EL (cell line): ENCODE measurements at regions not wholly inside any gene's neighbourhood (a gene's known extent, or its start where the extent isn't known, plus 50 kb on each side); places are given as distances from the start of the nearest gene placed in this dataset.
"Not testable (repeated sequence)": the region's sequence is repeated elsewhere in the genome, so short reads cannot be mapped to it uniquely, and the experiment has no call there.

ENCODE experiments used
- DNase-seq: peaks from one replicate; pipeline ENCODE4 v3.0.0-alpha.2; 2016

DNA sequence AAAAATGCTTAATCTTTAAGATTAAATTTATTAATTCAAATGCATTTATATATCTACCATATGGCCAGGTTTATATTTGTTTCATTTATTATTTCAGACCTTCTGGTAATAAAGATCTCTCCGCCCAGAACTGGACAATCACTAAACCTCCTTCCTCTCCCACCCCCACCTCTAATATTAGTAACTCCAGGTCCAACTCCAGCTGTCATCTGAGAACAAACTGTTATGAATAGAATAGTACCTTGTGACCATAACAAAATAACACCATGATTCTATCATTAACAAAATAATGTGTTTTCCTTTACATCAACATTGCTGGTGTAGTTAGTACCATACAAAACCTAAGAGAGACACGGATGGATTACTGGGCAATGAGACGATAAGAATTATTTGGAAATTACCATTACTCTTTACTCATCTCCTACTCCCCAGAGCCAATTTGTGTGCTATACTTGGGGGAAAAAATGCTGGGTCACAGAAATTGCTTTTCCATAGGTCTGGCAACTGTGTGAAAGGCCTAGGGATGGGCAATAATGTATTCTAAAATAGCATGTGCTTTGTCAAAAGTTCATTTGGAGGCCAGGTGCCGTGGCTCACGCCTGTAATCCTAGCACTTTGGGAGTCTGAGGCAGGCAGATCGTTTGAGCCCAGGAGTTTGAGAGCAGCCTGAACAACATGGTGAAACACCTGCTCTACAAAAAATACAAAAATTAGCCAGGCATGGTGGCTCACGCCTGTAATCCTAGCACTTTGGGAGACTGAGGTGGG is 186.1 kb downstream of the ENC1 start:
- no peak for DNase-seq

DNA sequence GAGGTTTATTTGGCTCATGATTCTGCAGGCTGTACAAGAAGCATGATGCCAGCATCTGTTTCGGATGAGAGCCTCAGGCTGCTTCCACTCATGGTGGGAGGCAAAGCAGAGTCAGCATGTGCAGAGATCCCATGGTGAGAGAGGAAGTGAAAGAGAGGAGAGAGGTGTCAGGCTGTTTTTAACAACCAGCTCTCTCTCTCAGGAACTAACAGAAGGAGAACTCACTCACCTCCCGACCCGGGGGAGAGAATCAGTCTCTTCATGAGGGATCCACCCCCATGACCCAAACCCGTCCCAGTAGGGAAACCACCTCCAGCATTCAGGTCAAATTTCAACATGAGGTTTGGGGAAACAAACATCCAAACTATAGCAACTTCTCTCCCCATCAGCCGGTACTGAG is 187.7 kb downstream of the ENC1 start:
- DNase-seq, result no peak

DNA sequence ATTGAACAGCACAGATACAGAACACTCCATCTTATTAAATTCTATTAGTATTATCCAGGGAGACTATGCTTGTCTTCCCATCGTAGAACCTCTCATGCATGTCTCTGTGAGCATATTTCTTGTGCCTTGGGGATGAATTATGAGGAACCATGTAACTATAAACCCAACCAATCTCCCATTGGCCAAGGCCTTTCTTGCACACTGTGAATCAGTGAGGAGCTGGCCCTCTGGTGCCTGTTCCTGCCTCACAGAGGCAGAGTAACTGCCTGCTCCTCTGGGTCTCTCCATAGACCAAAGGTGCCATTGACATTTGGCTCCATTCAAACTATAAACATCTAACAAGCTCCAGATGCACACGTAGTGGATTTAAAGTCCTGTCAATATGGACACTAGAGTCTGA is 190.4 kb downstream of the ENC1 start:
- DNase-seq, result no peak

DNA sequence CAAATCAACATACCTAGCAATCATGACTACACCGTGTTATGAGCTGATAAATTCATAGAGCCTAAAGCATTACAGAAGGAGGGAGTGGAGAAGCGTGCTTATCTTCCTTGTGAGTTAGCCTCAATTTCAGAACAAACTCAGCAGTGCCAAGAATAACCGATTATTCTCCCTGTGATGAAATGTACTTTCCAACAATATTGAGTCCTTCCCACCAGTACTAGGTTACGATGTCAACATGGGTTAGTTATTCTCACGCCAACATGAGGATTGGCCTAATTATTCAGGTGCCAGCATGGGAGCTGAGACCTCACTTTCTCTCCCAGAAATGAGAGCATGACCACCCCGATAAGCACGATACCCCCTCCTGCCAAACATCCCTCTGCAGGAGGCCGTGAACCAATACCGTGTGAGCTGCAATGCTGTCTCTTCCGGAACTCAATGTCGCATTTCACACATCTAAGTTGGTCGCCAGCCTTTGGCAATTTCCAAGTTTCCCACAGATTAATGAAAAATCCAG is 193.7 kb downstream of the ENC1 start:
- DNase-seq, result no peak

DNA sequence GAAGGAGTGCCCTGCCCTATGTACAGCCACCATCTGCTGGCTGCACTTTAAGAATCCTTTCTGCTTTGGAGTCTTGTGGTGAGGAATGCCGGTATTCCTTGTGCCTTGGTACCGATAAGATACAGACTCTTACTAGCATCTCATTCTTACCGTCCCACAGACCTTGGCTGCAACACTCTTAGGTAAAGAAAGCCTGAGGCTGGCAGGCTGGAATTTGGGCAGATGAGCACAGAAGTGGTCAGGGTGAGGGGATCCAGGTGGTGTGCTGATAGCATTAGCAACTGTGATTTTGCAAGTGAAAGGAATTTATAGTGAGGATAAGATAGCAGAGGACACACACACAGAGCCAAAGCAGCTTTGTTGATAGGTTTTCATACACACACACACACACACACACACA is 198.1 kb downstream of the ENC1 start:
- DNase-seq, result no peak

DNA sequence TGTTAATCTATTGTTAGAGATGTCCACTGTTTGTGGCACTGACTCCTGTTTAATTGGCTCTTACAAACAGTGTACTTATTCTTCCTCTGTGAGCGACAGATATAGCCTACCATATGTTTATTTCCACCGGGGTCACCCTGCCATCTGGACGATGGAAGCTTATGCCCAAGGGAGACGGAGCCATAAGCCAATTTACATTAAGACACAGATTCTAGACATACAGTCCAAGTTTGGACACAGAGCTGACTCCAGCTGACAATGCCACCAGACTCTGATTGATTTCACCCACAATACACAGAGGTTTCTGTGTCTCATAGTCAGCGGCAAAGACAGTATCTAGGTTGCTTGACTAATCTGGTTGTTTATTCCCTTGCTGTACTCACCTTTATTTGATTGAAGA is 198.9 kb downstream of the ENC1 start:
- no peak for DNase-seq

DNA sequence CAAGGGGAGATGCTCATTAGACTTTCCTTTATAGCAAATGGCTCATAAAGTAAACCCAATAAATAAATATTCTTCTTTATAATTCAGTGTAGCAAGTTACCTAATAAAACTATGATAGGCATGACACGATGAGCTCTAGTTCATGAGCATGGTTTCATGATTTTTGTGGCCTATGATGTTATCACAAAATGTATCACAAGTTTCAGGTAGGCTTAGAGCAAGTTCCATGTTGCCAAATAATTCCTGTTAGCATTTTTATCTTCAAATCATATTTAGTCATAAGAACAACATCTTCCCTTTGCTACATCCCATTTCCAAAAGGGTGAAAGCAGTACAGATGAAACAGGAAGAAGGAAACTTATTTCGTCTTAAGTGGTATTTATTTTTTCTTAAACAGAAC is 200.2 kb downstream of the ENC1 start:
- no peak for DNase-seq

DNA sequence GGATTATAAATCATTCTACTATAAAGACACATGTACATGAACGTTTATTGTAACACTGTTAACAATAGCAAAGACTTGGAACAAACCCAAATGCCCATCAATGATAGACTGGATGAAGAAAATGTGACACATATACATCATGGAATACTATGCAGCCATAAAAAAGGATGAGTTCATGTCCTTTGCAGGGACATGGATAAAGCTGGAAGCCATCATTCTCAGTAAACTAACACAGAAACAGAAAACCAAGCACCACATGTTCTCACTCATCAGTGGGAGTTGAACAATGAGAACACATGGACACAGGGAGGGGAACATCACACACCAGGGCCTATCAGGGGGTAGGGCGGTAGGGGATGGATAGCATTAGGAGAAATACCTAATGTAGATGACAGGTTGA is 202.7 kb downstream of the ENC1 start:
- DNase-seq, result not testable (repeated sequence)

DNA sequence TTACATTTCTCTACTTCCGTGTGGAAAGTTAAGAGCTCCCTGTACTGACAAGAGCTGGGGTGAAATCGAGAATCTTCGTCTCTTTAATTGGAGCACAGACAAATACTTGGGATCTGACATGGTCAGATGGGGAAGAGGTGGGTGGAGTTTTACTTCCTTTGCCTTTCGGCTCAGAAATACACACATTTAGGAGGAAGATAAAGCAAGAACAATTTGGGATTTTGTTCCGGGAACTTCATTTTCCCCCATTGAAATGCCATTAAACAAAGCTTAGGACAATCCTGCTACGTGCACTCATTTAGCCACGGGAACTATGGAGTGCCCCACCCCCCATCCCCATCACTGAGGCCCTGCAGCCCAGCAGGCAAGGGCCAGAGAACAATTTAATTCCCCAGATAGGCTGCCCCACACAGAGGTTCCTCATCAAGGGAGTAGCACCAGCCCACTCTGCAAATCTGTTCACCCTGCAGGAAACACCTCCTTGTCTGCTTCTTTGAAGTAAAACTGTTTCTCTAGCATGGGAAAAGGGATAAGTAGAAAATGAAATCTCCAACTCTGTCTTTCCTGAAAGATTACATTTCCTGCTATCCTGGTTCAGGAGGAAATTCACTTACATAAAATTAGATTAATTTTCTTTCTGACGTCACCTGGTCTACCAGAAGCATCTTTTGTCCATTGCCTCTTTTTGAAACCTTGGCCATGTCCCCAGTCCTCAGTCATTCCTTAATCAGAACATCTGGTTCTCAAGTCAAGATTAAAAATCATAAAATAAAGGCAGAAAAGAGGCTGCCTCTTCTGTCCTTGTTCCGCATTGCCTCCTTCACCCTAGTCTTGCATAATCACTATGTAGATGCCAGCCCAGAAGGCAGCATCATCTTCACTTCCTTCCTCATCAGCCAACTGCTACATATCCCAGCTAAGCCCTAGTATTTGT is 206.4 kb downstream of the ENC1 start:
- peak; percentile 7 for DNase-seq

DNA sequence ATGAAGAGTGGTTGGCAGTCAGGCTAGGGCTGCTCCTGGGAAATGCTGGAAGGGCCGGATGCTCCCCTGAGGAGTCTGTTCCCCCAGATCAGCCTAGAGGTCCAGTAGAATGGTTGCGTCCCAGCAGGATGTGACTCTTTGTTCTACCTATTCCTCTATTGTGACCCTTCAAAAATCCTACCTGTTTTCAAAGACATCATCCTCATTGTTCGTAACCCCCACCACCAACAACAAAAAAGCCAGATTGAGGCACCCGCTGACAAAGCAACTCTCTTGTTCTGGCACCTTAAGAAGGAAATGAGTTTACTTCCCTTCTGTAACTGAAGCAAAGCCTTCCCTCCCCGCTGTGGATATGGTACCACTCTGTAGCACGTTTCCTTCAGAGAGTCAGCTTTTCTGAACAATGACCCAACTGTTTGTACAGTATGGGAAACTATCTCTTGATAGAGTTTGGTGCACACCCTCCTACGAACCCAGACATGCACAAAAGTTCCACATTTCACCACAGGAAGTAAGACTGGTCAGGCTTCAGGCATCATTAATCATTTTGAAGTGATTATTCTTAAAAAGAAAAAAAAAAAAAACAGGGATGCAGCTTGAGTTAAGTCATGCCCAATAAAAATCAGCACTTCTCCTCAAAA is 207.2 kb downstream of the ENC1 start:
- peak; percentile 15 for DNase-seq

DNA sequence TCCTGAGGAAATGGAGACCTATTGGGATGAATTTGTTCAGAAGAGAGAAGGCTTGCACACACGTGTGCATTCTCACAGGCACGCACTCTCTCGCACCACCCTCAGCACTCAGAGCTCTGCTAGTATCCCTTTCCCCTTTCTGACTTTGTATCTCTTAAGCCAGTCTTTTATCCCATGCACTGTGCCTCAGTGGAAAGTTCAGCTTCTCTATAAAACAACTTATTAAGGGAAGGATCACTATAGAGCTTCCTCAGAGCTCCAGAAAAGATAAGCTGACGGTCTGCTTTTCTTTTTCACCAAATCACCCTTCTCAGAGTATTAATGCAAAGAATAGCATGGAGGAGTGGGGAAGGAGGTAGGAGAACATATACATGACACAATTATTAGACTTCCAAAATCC is 207.8 kb downstream of the ENC1 start:
- DNase-seq, result no peak

DNA sequence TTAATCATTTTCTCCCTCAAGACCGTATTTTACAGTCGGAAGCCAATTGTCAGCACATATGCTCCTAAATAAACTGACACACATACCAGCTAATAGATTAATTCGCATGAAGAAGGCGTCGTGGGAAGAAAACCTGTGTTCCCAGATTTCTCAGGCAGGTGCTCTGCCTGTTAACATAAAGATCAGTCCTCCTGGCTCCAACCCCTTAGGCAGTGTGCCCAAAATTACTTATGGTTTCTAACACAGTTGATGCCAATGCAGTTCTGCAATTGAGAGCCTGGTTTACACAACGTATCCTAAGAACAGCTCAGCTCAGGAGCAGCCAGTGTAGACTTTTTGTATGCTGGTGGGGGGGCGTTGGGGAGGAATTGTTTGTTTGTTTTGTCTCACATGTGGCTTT is 208.3 kb downstream of the ENC1 start:
- no peak for DNase-seq

DNA sequence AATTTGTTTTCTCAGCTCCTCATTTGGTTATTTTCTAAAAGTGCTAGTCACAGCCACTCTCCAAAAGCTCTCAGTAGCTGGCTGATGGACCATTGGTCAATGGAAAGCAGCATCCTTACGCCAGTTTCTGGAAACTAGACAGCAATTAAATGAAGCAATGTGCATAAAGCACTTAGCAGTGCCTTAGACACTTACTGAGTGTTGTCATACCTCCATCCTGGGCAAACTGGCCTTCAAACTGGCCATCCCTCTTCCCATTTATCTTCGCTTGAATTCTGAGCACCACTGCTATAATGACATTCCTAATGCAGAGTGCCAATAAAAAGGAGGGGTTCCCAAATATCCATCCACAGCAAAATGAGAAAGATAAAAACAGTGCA is 209.2 kb downstream of the ENC1 start:
- no peak for DNase-seq

DNA sequence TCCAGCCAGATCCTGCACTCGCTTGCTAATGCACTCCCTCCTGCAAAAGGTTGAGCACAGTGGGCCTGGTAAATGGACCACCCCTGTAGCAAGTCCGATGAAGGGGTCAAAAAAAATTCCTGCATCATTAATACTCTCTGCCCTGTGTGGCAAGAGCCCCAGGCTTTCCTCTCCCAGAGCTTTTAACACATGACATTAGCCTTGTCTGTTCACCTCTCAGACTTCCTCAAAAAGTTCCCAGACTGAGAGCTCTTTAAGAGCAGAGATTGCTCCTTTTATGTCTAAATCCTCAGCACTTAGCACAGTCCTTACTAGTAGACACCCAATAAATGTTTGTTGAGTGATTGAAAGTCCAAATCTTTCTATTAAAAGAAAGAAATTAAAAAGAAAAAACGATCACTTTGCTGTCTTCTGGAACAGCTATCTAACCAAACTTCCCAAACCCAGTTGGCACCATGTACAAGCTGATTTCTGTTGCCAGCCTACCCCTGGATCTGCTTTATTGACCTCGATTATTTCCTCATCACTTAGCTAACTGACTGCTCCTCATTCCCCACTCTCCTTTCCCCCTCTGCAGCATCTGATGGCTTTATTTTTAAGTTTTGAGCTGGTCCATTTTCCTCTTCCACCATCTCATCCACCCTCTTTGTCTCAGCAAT is 209.8 kb downstream of the ENC1 start:
- no peak for DNase-seq

DNA sequence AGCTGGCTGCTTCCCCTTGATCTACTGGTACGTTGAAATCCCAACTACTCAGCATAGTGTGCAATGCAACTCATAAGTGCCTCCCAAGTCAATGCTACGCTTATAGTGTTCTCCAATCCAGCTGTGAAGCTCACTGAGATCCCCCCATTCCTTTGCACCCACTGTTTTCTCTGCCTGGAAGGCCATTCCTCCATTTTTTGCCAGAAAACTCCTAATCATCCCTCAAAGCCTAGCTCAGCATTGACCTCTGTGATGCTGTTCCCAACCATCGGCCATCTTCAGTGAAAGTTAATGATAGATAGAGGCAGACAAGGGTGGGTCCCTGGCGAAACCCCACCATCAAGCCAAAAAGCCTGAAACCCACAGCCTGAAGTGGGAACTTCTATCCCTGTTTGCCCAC is 211.0 kb downstream of the ENC1 start:
- DNase-seq, result no peak

DNA sequence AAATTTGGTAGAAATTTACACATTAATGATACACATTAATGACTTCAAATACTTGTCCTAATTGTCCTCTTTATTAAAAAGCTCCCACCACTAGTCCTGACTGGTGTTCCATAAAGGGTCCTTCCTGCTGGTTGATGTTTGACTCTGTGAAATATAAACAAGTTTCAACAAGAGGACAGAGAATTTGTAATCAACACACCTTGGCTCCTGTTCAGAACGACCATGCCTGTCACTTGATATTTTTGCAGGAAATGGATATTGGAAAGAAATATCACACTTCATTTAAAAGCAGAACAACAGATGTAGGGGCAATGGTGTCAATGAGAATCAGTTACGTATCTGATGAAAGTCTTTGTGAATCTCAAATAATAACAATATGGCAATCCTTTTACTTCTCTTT is 211.7 kb downstream of the ENC1 start:
- no peak for DNase-seq

DNA sequence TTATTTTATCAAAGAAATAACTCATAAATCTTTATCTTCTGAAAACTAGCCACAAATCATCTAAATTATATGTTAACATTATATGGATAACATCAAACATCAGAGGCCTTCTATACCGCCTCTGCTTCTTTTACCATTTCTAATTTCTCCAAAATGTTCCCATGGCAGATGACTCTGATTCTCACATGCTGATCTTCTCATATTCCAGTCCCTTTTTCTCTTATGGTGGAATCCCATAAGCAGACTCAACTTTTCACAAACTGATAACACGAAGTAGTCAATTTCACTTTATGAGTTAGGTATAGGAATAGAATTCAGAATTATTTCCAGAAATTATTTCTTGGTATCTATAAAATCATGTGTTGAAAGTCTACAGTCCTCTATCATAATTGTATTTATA is 212.3 kb downstream of the ENC1 start:
- no peak for DNase-seq

DNA sequence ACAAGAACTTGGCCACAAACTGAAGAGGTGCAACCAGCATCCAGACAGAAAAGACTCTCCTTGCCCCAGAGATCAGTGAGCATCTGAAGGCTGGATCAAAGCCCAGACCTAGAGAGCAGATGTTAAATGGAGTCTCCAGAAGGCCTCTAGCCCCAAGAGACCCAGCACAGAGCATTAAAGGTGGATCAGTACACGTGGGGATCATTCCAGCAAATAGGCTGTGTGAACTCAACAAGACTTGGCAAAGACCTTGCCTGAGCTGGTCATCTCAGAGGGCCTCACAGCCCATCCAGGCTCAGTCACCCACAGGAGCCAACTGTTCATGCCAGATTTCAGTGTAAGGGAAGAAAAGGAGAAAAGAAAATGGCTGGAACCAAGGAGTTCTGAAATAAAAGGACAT is 214.0 kb downstream of the ENC1 start:
- DNase-seq, result no peak

DNA sequence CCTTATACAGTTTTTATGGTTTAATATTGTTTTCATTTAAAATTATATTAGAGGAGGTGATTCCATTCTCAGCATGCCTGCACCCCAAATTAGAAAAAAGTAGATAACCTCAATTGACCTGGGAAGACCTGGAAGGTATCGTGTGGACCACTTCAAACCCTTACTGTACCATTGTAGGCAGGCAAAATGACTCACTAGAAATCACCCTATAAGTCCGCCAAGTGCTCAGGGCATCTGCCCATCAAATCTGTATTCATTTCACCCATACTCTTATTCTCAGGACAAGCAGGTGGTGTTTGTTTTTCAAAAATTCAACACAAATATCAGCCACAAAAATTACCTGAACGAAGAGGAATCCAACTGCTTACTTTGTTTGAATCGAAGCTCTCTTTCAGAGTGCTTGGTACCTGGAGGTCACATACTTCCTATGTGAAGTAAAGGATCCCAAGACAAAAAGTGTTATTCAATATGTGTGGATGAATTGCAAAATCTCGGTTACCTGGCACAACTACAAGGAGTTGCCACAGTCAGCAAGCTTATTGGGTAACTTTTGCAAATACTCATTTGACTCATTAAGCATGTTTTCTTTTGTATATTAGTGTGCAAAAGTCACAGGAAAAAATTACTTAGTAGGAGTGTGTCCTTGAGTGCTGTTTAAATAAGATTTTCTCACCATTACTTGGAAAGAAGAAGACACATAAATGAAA is 216.2 kb downstream of the ENC1 start:
- DNase-seq, result no peak

DNA sequence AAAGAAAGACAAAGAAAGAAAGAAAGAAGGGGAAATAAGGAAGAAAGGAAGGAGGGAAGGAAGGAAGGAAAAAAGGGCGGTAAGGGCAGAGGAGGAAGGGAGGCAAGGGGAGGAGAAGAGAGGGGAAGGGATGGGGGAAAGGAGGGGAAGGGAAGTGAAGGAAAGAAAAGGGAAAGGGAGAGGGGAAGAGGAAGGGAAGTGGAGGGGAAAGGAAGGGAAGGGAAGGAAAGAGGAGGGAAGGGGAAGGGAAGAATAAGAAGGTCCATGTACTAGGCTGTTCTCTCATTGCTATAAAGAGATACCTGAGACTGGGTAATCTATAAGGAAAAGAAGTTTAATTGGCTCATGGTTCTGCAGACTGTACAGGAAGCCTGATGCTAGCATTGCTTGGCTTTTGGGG is 217.1 kb downstream of the ENC1 start:
- DNase-seq, result no peak

DNA sequence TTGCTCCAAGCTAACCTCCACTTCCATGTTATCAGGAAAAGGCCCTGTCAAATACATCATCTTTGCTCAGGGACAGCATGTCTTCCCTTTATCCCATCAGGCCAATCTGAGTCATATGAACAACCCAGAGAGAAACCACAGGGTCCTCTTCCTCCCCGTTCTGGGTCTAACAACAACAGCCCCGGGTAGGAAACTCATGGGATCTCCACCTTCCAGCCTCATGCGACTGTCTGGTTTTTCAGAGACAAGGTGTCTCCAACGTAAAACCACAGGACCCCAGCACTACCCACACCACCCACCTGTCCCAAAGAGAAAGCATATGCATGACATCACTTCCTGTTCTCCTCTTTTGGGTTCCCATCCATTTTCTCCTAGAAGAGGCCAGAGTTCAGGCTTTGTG is 217.9 kb downstream of the ENC1 start:
- no peak for DNase-seq

DNA sequence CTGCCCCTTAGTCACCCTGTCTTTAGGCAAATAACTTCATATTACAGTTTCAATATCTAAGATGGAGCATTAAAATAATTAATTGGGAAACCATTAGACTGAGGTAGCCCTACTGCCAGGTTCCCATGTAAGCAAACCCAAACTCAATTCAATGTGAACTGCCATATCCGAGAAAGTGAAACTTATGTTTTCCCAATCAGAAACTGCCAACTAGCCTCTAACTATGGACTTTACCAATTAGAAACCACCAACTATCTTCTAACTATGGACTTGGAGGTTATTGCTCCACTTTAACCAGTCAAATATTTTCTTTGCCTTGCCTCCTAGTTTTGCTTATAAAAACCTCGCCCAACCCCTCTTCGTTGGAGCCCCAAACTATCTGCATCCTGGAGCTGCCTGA is 218.5 kb downstream of the ENC1 start:
- DNase-seq, result no peak
